HCT116 (cell line): ENCODE measurements at regions not wholly inside any gene's neighbourhood (a gene's known extent, or its start where the extent isn't known, plus 50 kb on each side); places are given as distances from the start of the nearest gene placed in this dataset.

Experiments
- ATAC-seq: fragments of 200-7000 bp; cut with Tn5 transposase; 2 replicates; pipeline ENCODE4 v1.9.1; 2020; ENCODE audit warnings: mild to moderate bottlenecking, moderate library complexity
- BruUV-seq: library from RNA; stranded (reverse); fragments of 400-500 nt; replicated peaks from 2 replicates; lab custom pipeline; 2021; lab: Mats Ljungman, UMichigan
- CTCF ChIA-PET: fragments of 300-600 bp; sonication (Branson Sonifier 250); formaldehyde crosslinking; loops from one replicate; lab custom pipeline; 2021; ENCODE audit warnings: antibody characterized with exemption; lab: Charles Lee
- POLR2A ChIA-PET: fragments of 300-600, 350-600 bp; sonication (Branson Sonifier 250); formaldehyde crosslinking; loops from one replicate; lab custom pipeline; 2021; ENCODE audit warnings: antibody characterized with exemption; lab: Charles Lee
- RAD21 ChIA-PET, 2 experiments: fragments of 300-600 bp; sonication (Branson Sonifier 250); formaldehyde crosslinking; loops; one replicate each; lab custom pipeline; 2023; ENCODE audit warnings: low total read pairs in 2 of 2; ENCODE audit not compliant: uncharacterized antibody in 2 of 2, unreplicated experiment in 2 of 2, low non-redundant PET in 1 of 2; lab: Charles Lee
- DNase-seq: peaks from one replicate; pipeline ENCODE4 v3.0.0-alpha.2; 2010; ENCODE audit warnings: low read depth, low spot score
- H2AFZ ChIP-seq: fragments of 200-600 bp; shearing (Covaris generic), sonication (generic); 2 replicates; pipeline ENCODE4 v1.6.1; 2017; ENCODE audit warnings: low read depth, mixed run types, mixed read lengths, antibody characterized with exemption, low read length; ENCODE audit not compliant: poor library complexity, severe bottlenecking
- H3K27ac ChIP-seq: 2 replicates; pipeline ENCODE4 v1.5.1; 2012; ENCODE audit warnings: low read depth, low read length
- H3K27me3 ChIP-seq: fragments of 200-600 bp; sonication (generic); 2 replicates; pipeline ENCODE4 v1.6.1; 2016; ENCODE audit warnings: mixed run types, low read length, mixed read lengths; ENCODE audit not compliant: insufficient read depth
- H3K36me3 ChIP-seq, 2 experiments: fragments of 200-500 bp in 1 of 2; fragments of 200-600 bp in 1 of 2; sonication (Bioruptor generic) in 1 of 2; sonication (generic) in 1 of 2; 2 replicates each; pipeline versions ENCODE4 v1.5.1 to v1.6.1; 2014 to 2016; ENCODE audit warnings: low read length in 2 of 2, inconsistent platforms in 1 of 2, mixed read lengths in 1 of 2, mixed run types in 1 of 2; ENCODE audit not compliant: insufficient read depth in 2 of 2, control insufficient read depth in 1 of 2
- H3K4me1 ChIP-seq, 2 experiments: fragments of 200-600 bp in 1 of 2; sonication (generic) in 1 of 2; 2 replicates each; pipeline versions ENCODE4 v1.5.1 to v1.6.1; 2012 to 2017; ENCODE audit warnings: low read length in 2 of 2, inconsistent platforms in 1 of 2, mild to moderate bottlenecking in 1 of 2, mixed read lengths in 1 of 2, mixed run types in 1 of 2, moderate library complexity in 1 of 2; ENCODE audit not compliant: insufficient read depth in 2 of 2, control insufficient read depth in 1 of 2
- H3K4me2 ChIP-seq: fragments of 200-600 bp; sonication (generic); 2 replicates; pipeline ENCODE4 v1.6.1; 2017; ENCODE audit warnings: mixed run types, low read length, mixed read lengths
- H3K4me3 ChIP-seq, 2 experiments: fragments of 200-600 bp in 1 of 2; sonication (generic) in 1 of 2; replicated peaks in 1 of 2; 2 replicates each; pipeline ENCODE4 v1.5.1; 2011 to 2016; ENCODE audit warnings: low read length in 2 of 2, control low read depth in 1 of 2, low read depth in 1 of 2, mild to moderate bottlenecking in 1 of 2, mixed read lengths in 1 of 2, mixed run types in 1 of 2
- H3K79me2 ChIP-seq: fragments of 200-600 bp; sonication (generic); 2 replicates; pipeline ENCODE4 v1.6.1; 2017; ENCODE audit warnings: mild to moderate bottlenecking, mixed run types, low read length, moderate library complexity, mixed read lengths; ENCODE audit not compliant: insufficient read depth
- H3K9ac ChIP-seq: fragments of 200-600 bp; sonication (generic); 2 replicates; pipeline ENCODE4 v1.6.1; 2016; ENCODE audit warnings: low read length, mixed read lengths
- H3K9me2 ChIP-seq: fragments of 200-600 bp; sonication (generic), shearing (Covaris generic); 2 replicates; pipeline ENCODE4 v1.6.1; 2017; ENCODE audit warnings: mixed run types, mild to moderate bottlenecking, moderate library complexity; ENCODE audit not compliant: insufficient read depth
- H3K9me3 ChIP-seq, 2 experiments: fragments of 200-500 bp in 1 of 2; fragments of 200-600 bp in 1 of 2; sonication (Bioruptor generic) in 1 of 2; sonication (generic) in 1 of 2; 2 replicates each; pipeline ENCODE4 v1.6.1; 2014 to 2017; ENCODE audit warnings: low read length in 2 of 2, mixed read lengths in 2 of 2, inconsistent platforms in 1 of 2, low read depth in 1 of 2, mild to moderate bottlenecking in 1 of 2, mixed run types in 1 of 2, moderate library complexity in 1 of 2; ENCODE audit not compliant: control insufficient read depth in 1 of 2, insufficient read depth in 1 of 2
- H4K20me1 ChIP-seq: fragments of 200-600 bp; sonication (generic), shearing (Covaris generic); 2 replicates; pipeline ENCODE4 v1.6.1; 2017; ENCODE audit warnings: mixed run types, mild to moderate bottlenecking, moderate library complexity; ENCODE audit not compliant: insufficient read depth
- CBX3 ChIP-seq: IDR thresholded peaks from 2 replicates; pipeline ENCODE4 v1.6.1; 2012; ENCODE audit warnings: low read depth
- CEBPB ChIP-seq: IDR thresholded peaks from 2 replicates; pipeline ENCODE4 v1.6.1; 2012; ENCODE audit warnings: low read depth
- EGR1 ChIP-seq: IDR thresholded peaks from 2 replicates; pipeline ENCODE4 v1.6.1; 2012; ENCODE audit warnings: low read depth
- ELF1 ChIP-seq: IDR thresholded peaks from 2 replicates; pipeline ENCODE4 v1.6.1; 2012; ENCODE audit warnings: low read depth, borderline replicate concordance
- EZH2 ChIP-seq: fragments of 200-600 bp; sonication (generic); IDR thresholded peaks from 2 replicates; pipeline ENCODE4 v1.6.1; 2017; ENCODE audit warnings: antibody characterized with exemption, mixed run types
- EZH2phosphoT487 ChIP-seq: fragments of 200-600 bp; IDR thresholded peaks from 2 replicates; pipeline ENCODE4 v1.6.1; 2018; ENCODE audit warnings: antibody characterized with exemption, borderline replicate concordance
- FOSL1 ChIP-seq: IDR thresholded peaks from 2 replicates; pipeline ENCODE4 v1.6.1; 2012; ENCODE audit warnings: low read depth
- JUND ChIP-seq: IDR thresholded peaks from 2 replicates; pipeline ENCODE4 v1.6.1; 2012
- POLR2A ChIP-seq: IDR thresholded peaks from 2 replicates; pipeline ENCODE4 v1.7.0; 2011; ENCODE audit warnings: borderline replicate concordance; ENCODE audit not compliant: insufficient read depth, insufficient read length; ENCODE audit errors: extremely low read depth
- RAD21 ChIP-seq: IDR thresholded peaks from 2 replicates; pipeline ENCODE4 v1.6.1; 2012; ENCODE audit warnings: low read depth, mild to moderate bottlenecking
- SP1 ChIP-seq: IDR thresholded peaks from 2 replicates; pipeline ENCODE4 v1.6.1; 2012; ENCODE audit warnings: low read depth
- SRF ChIP-seq: IDR thresholded peaks from 2 replicates; pipeline ENCODE4 v1.6.1; 2012; ENCODE audit warnings: low read depth
- TCF7L2 ChIP-seq: IDR thresholded peaks from 2 replicates; pipeline ENCODE4 v1.7.0; 2011; ENCODE audit warnings: borderline replicate concordance, inconsistent platforms; ENCODE audit not compliant: insufficient read depth, insufficient read length; ENCODE audit errors: extremely low read depth
- ZNF274 ChIP-seq: fragments of 200-500 bp; sonication (Bioruptor generic); IDR thresholded peaks from 2 replicates; pipeline ENCODE4 v1.6.1; 2014; ENCODE audit warnings: mild to moderate bottlenecking, low read depth, low read length, inconsistent platforms
- intact Hi-C: fragments of 100-400 bp; cut with micrococcal nuclease; formaldehyde crosslinking; loops from 2 replicates; pipeline ENCODE4 v1.10.0; 2022
- TF ChIP-seq, protein P1 (sequence below), 3 experiments: fragments of 200-600 bp in 1 of 3; sonication (generic) in 1 of 3; IDR thresholded peaks in 2 of 3; conservative IDR thresholded peaks in 1 of 3; 2 replicates each; pipeline ENCODE4 v1.5.1; 2012 to 2017; ENCODE audit warnings: low read depth in 2 of 3, low read length in 2 of 3, antibody characterized with exemption in 1 of 3, borderline replicate concordance in 1 of 3, control low read depth in 1 of 3, mild to moderate bottlenecking in 1 of 3, mixed read lengths in 1 of 3, mixed run types in 1 of 3, moderate library complexity in 1 of 3; ENCODE audit not compliant: insufficient read depth in 1 of 3
- TF ChIP-seq, protein P2 (sequence below): IDR thresholded peaks from 2 replicates; pipeline ENCODE4 v1.6.1; 2011; ENCODE audit warnings: mild to moderate bottlenecking, low read length, moderate library complexity; ENCODE audit not compliant: insufficient replicate concordance; ENCODE audit errors: extremely low read depth

- no peak for TF ChIP-seq ZNF274
- no peak for TF ChIP-seq SP1
- no peak for TF ChIP-seq CEBPB
- no peak for TF ChIP-seq EZH2phosphoT487
- TF ChIP-seq, protein P1, sequence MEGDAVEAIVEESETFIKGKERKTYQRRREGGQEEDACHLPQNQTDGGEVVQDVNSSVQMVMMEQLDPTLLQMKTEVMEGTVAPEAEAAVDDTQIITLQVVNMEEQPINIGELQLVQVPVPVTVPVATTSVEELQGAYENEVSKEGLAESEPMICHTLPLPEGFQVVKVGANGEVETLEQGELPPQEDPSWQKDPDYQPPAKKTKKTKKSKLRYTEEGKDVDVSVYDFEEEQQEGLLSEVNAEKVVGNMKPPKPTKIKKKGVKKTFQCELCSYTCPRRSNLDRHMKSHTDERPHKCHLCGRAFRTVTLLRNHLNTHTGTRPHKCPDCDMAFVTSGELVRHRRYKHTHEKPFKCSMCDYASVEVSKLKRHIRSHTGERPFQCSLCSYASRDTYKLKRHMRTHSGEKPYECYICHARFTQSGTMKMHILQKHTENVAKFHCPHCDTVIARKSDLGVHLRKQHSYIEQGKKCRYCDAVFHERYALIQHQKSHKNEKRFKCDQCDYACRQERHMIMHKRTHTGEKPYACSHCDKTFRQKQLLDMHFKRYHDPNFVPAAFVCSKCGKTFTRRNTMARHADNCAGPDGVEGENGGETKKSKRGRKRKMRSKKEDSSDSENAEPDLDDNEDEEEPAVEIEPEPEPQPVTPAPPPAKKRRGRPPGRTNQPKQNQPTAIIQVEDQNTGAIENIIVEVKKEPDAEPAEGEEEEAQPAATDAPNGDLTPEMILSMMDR (IDR thresholded peaks at IDR 0.05 in 2 of 3, conservative IDR thresholded peaks at IDR 0.05 in 1 of 3; ENCODE audit: borderline replicate concordance in 1 of 3, insufficient read depth in 1 of 3, low read depth in 2 of 3, low read length in 2 of 3): no peak
- TF ChIP-seq FOSL1: no peak
- TF ChIP-seq SRF: no peak
Observed at GRCh38 chr16:79836144-79836543, 235.6 kb upstream of the MAF start (continued).

GRCh38 chr16:79835194-79835593 is 234.7 kb upstream of the MAF start:
- H3K4me2 ChIP-seq: no peak overlapping the region
- BruUV-seq: no TSS peak
- H3K36me3 ChIP-seq: no peaks in the 10 kb centered on the region
- no peaks in the 10 kb centered on the region for H4K20me1 ChIP-seq
- no peaks in the 10 kb centered on the region for H3K4me1 ChIP-seq
- H3K9me2 ChIP-seq: no peaks in the 10 kb centered on the region
- H2AFZ ChIP-seq: no peak overlapping the region
- intact Hi-C loops: no loop called here
- H3K9me3 ChIP-seq: peaks cover 42 to 52% of the 10 kb centered on the region in 2 experiments; a peak in 2 of 4 replicates
- H3K27me3 ChIP-seq: no peaks in the 10 kb centered on the region
- RAD21 ChIA-PET: no interaction called here
- DNase-seq (no peak), ATAC-seq (no peak)
- TF ChIP-seq CBX3: no peak
- no peak for TF ChIP-seq FOSL1
- TF ChIP-seq RAD21: no peak
- no peak for TF ChIP-seq EGR1
- TF ChIP-seq JUND: no peak
- no peak for TF ChIP-seq EZH2
- no peak for TF ChIP-seq POLR2A
- TF ChIP-seq SRF: no peak
- TF ChIP-seq, protein P1 (IDR thresholded peaks at IDR 0.05 in 2 of 3, conservative IDR thresholded peaks at IDR 0.05 in 1 of 3; ENCODE audit: borderline replicate concordance in 1 of 3, insufficient read depth in 1 of 3, low read depth in 2 of 3, low read length in 2 of 3): no peak
- no peak for TF ChIP-seq ZNF274
- TF ChIP-seq TCF7L2: no peak
- TF ChIP-seq ELF1: no peak
- TF ChIP-seq, protein P2, sequence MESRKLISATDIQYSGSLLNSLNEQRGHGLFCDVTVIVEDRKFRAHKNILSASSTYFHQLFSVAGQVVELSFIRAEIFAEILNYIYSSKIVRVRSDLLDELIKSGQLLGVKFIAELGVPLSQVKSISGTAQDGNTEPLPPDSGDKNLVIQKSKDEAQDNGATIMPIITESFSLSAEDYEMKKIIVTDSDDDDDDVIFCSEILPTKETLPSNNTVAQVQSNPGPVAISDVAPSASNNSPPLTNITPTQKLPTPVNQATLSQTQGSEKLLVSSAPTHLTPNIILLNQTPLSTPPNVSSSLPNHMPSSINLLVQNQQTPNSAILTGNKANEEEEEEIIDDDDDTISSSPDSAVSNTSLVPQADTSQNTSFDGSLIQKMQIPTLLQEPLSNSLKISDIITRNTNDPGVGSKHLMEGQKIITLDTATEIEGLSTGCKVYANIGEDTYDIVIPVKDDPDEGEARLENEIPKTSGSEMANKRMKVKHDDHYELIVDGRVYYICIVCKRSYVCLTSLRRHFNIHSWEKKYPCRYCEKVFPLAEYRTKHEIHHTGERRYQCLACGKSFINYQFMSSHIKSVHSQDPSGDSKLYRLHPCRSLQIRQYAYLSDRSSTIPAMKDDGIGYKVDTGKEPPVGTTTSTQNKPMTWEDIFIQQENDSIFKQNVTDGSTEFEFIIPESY: no peak
- no peak overlapping the region for H3K4me3 ChIP-seq
- no peak overlapping the region for H3K27ac ChIP-seq
- CTCF ChIA-PET: no interaction called here
- H3K9ac ChIP-seq: no peak overlapping the region
- POLR2A ChIA-PET: no interaction called here
- H3K79me2 ChIP-seq: no peaks in the 10 kb centered on the region
